Rectal smooth muscle tissue (tissue), 1 donor: ENCODE measurements at regions not wholly inside any gene's neighbourhood (a gene's known extent, or its start where the extent isn't known, plus 50 kb on each side); places are given as distances from the start of the nearest gene placed in this dataset.

Experiments
- H3K27ac ChIP-seq: one replicate; pipeline ENCODE4 v1.7.0; 2013; ENCODE audit warnings: low read depth, low read length, inconsistent platforms
- H3K27me3 ChIP-seq: one replicate; pipeline ENCODE4 v1.7.0; 2013; ENCODE audit warnings: low read length; ENCODE audit not compliant: control insufficient read depth, insufficient read depth
- H3K36me3 ChIP-seq: one replicate; pipeline ENCODE4 v1.7.0; 2013; ENCODE audit warnings: low read length; ENCODE audit not compliant: control insufficient read depth, insufficient read depth
- H3K4me1 ChIP-seq: one replicate; pipeline ENCODE4 v1.7.0; 2013; ENCODE audit warnings: low read length; ENCODE audit not compliant: control insufficient read depth, insufficient read depth
- H3K4me3 ChIP-seq: one replicate; pipeline ENCODE4 v1.7.0; 2013; ENCODE audit warnings: low read length
- H3K9ac ChIP-seq: one replicate; pipeline ENCODE4 v1.7.0; 2013; ENCODE audit warnings: low read length

GRCh38 chr2:13714466-13714865 is 918.1 kb upstream of the LRATD1 start:
- no peak overlapping the region for H3K9ac ChIP-seq
- H3K4me3 ChIP-seq = no peak overlapping the region
- H3K27ac ChIP-seq = no peak overlapping the region

GRCh38 chr2:13725945-13726344 is 906.6 kb upstream of the LRATD1 start:
- Histone ChIP-seq H3K36me3 (no peaks in the 10 kb centered on the region), H3K9ac (no peak overlapping the region), H3K27ac (no peak overlapping the region), H3K4me3 (no peak overlapping the region), H3K27me3 (no peaks in the 10 kb centered on the region), H3K4me1 (no peaks in the 10 kb centered on the region)

More at GRCh38 chr2:13714466-13714865, 918.1 kb upstream of the LRATD1 start:
- H3K36me3 ChIP-seq = no peaks in the 10 kb centered on the region
- no peaks in the 10 kb centered on the region for H3K4me1 ChIP-seq
- no peaks in the 10 kb centered on the region for H3K27me3 ChIP-seq

GRCh38 chr2:13745330-13745729 is 887.2 kb upstream of the LRATD1 start:
- Histone ChIP-seq H3K36me3 (no peaks in the 10 kb centered on the region), H3K9ac (no peak overlapping the region), H3K27me3 (no peaks in the 10 kb centered on the region), H3K4me3 (no peak overlapping the region), H3K27ac (no peak overlapping the region), H3K4me1 (no peaks in the 10 kb centered on the region)

- no peak overlapping the region for H3K4me3 ChIP-seq
- H3K9ac ChIP-seq = no peak overlapping the region
- no peaks in the 10 kb centered on the region for H3K36me3 ChIP-seq
- H3K27me3 ChIP-seq = no peaks in the 10 kb centered on the region
- H3K27ac ChIP-seq = no peak overlapping the region
- H3K4me1 ChIP-seq = no peaks in the 10 kb centered on the region
Measured at GRCh38 chr2:13751955-13752354, 880.6 kb upstream of the LRATD1 start.

- H3K4me3 ChIP-seq = no peak overlapping the region
Measured at GRCh38 chr2:13758412-13758811, 874.1 kb upstream of the LRATD1 start.

GRCh38 chr2:13768274-13768673 is 864.2 kb upstream of the LRATD1 start:
- H3K36me3 ChIP-seq = no peaks in the 10 kb centered on the region
- no peaks in the 10 kb centered on the region for H3K27me3 ChIP-seq
- no peaks in the 10 kb centered on the region for H3K4me1 ChIP-seq
- H3K9ac ChIP-seq = no peak overlapping the region
- no peak overlapping the region for H3K27ac ChIP-seq
- H3K4me3 ChIP-seq = no peak overlapping the region

More at GRCh38 chr2:13758412-13758811, 874.1 kb upstream of the LRATD1 start:
- no peaks in the 10 kb centered on the region for H3K4me1 ChIP-seq
- no peaks in the 10 kb centered on the region for H3K27me3 ChIP-seq
- H3K9ac ChIP-seq = no peak overlapping the region
- no peaks in the 10 kb centered on the region for H3K36me3 ChIP-seq
- no peak overlapping the region for H3K27ac ChIP-seq

- H3K4me3 ChIP-seq = no peak overlapping the region
- no peaks in the 10 kb centered on the region for H3K36me3 ChIP-seq
- no peaks in the 10 kb centered on the region for H3K4me1 ChIP-seq
- no peak overlapping the region for H3K27ac ChIP-seq
- H3K9ac ChIP-seq = no peak overlapping the region
- no peaks in the 10 kb centered on the region for H3K27me3 ChIP-seq
Measured at GRCh38 chr2:13770279-13770678, 862.2 kb upstream of the LRATD1 start.

GRCh38 chr2:13779996-13780395 is 852.5 kb upstream of the LRATD1 start:
- Histone ChIP-seq H3K27ac (no peak overlapping the region), H3K9ac (no peak overlapping the region), H3K36me3 (no peaks in the 10 kb centered on the region), H3K27me3 (no peaks in the 10 kb centered on the region), H3K4me1 (no peaks in the 10 kb centered on the region), H3K4me3 (no peak overlapping the region)

GRCh38 chr2:13791019-13791547 is 841.4 kb upstream of the LRATD1 start:
- Histone ChIP-seq H3K4me1 (no peaks in the 10 kb centered on the region), H3K27me3 (no peaks in the 10 kb centered on the region), H3K27ac (no peak overlapping the region), H3K9ac (no peak overlapping the region), H3K4me3 (no peak overlapping the region), H3K36me3 (no peaks in the 10 kb centered on the region)

- no peaks in the 10 kb centered on the region for H3K36me3 ChIP-seq
- H3K27ac ChIP-seq = no peak overlapping the region
- no peak overlapping the region for H3K4me3 ChIP-seq
- H3K27me3 ChIP-seq = no peaks in the 10 kb centered on the region
- H3K4me1 ChIP-seq = no peaks in the 10 kb centered on the region
- no peak overlapping the region for H3K9ac ChIP-seq
Measured at GRCh38 chr2:13806539-13806938, 826.0 kb upstream of the LRATD1 start.

GRCh38 chr2:13813236-13813635 is 819.3 kb upstream of the LRATD1 start:
- Histone ChIP-seq H3K9ac (no peak overlapping the region), H3K36me3 (no peaks in the 10 kb centered on the region), H3K4me3 (no peak overlapping the region), H3K27ac (no peak overlapping the region), H3K27me3 (no peaks in the 10 kb centered on the region), H3K4me1 (no peaks in the 10 kb centered on the region)

- Histone ChIP-seq H3K27ac (no peak overlapping the region), H3K27me3 (no peaks in the 10 kb centered on the region), H3K4me1 (no peaks in the 10 kb centered on the region), H3K9ac (no peak overlapping the region), H3K4me3 (no peak overlapping the region), H3K36me3 (no peaks in the 10 kb centered on the region)
Measured at GRCh38 chr2:13818002-13818401, 814.5 kb upstream of the LRATD1 start.

GRCh38 chr2:13819896-13820295 is 812.6 kb upstream of the LRATD1 start:
- Histone ChIP-seq H3K27ac (no peak overlapping the region), H3K4me3 (no peak overlapping the region), H3K9ac (no peak overlapping the region), H3K27me3 (no peaks in the 10 kb centered on the region), H3K4me1 (no peaks in the 10 kb centered on the region), H3K36me3 (no peaks in the 10 kb centered on the region)
